ENCODE measurements at regions not wholly inside any gene's neighbourhood (a gene's known extent, or its start where the extent isn't known, plus 50 kb on each side); places are given as distances from the start of the nearest gene placed in this dataset.

GRCh38 chr21:16179773-16180172 lies 450.0 kb downstream of the USP25 start (continued):
- TF ChIP-seq REST (IDR thresholded peaks at IDR 0.05; ENCODE audit: unreplicated experiment) (no peak), ZNF114 (CRISPR knock-in tag; IDR thresholded peaks at IDR 0.05) (no peak), POLR2AphosphoS5 (IDR thresholded peaks at IDR 0.05; ENCODE audit: low read depth) (no peak)

- TF ChIP-seq CTCF (conservative IDR thresholded peaks at IDR 0.05; ENCODE audit: low read depth in 2 of 2) (no peak), EZH2phosphoT487 (IDR thresholded peaks at IDR 0.05; ENCODE audit: unreplicated experiment) (no peak), ZNF331 (CRISPR knock-in tag; IDR thresholded peaks at IDR 0.05; ENCODE audit: low read depth) (no peak), ZNF462 (CRISPR knock-in tag; IDR thresholded peaks at IDR 0.05) (no peak), EZH2 (IDR thresholded peaks at IDR 0.05; ENCODE audit: low read depth, unreplicated experiment) (no peak)
- Histone ChIP-seq H3K27me3 (ENCODE audit: insufficient read depth) (no peaks in the 10 kb centered on the region), H3K9me2 (ENCODE audit: insufficient read depth) (no peaks in the 10 kb centered on the region), H2AFZ (no peak overlapping the region), H3F3A (replicated peaks; ENCODE audit: low read depth) (no peaks in the 10 kb centered on the region), H3K79me2 (replicated peaks; ENCODE audit: insufficient read depth) (no peaks in the 10 kb centered on the region), H3K4me1 (ENCODE audit: insufficient read depth) (no peaks in the 10 kb centered on the region; the same call in 1 of the 2 replicates), H4K20me1 (replicated peaks; ENCODE audit: insufficient read depth) (no peaks in the 10 kb centered on the region), H3K36me3 (ENCODE audit: insufficient read depth) (no peaks in the 10 kb centered on the region), H3K4me3 (no peak overlapping the region), H3K27ac (ENCODE audit: low read depth) (no peak overlapping the region), H3K4me2 (no peak overlapping the region)
- Mint-ChIP-seq H3K4me3 (no peak overlapping the region), H3K27me3 (ENCODE audit: insufficient read depth, low read depth, poor library complexity) (peaks cover 2% of the 10 kb centered on the region), H3K27ac (peak overlapping the region; percentile 62; the same call in 1 of the 2 replicates), H3K4me1 (peaks cover 24% of the 10 kb centered on the region), H3K9me3 (no peaks in the 10 kb centered on the region), H3K36me3 (ENCODE audit: low read depth) (no peaks in the 10 kb centered on the region)
- ATAC-seq (peak; percentile 60), DNase-seq (ENCODE audit: low spot score) (peak; percentile 57)
These were observed 450.8 kb downstream of the USP25 start for GRCh38 chr21:16180614-16181013.

Measured in GM23338 (cell line).